ENCODE measurements at regions not wholly inside any gene's neighbourhood (a gene's known extent, or its start where the extent isn't known, plus 50 kb on each side); places are given as distances from the start of the nearest gene placed in this dataset.

- DNase-seq (no peak), ATAC-seq (ENCODE audit: low read depth) (no peak)
- no peak overlapping the region for H3K4me2 ChIP-seq (replicated peaks; ENCODE audit: low read depth, low read length, poor library complexity, severe bottlenecking)
- Mint-ChIP-seq H3K27me3 (no peaks in the 10 kb centered on the region), H3K4me3 (no peak overlapping the region), H3K4me1 (no peaks in the 10 kb centered on the region), H3K9me3 (ENCODE audit: insufficient read depth) (no peaks in the 10 kb centered on the region), H3K27ac (no peak overlapping the region)
- no peaks in the 10 kb centered on the region for H4K20me1 ChIP-seq (ENCODE audit: control insufficient read depth, insufficient read depth, low read length, poor library complexity, severe bottlenecking)
- no peak for TF ChIP-seq CTCF (IDR thresholded peaks at IDR 0.05)
- no peak for TF ChIP-seq EZH2 (IDR thresholded peaks at IDR 0.05; ENCODE audit: borderline replicate concordance, insufficient read depth, low read depth, low read length, poor library complexity, severe bottlenecking)
- H3K4me3 ChIP-seq (ENCODE audit: control extremely low read depth in 1 of 5, extremely low read depth in 1 of 5, insufficient read depth in 1 of 5, low read depth in 2 of 5, low read length in 4 of 5), result no peak overlapping the region
- CTCF ChIA-PET, result no interaction called here
- no peaks in the 10 kb centered on the region for H3K79me2 ChIP-seq (ENCODE audit: control insufficient read depth, insufficient read depth, low read length)
- no peaks in the 10 kb centered on the region for H3K27me3 ChIP-seq (replicated peaks in 1 of 4; ENCODE audit: control extremely low read depth in 1 of 4, control insufficient read depth in 3 of 4, insufficient read depth in 4 of 4, low read length in 3 of 4)
- H3K9me3 ChIP-seq (ENCODE audit: control extremely low read depth in 1 of 3, control insufficient read depth in 2 of 3, insufficient read depth in 1 of 3, low read length in 2 of 3), result peaks cover 0 to 3% (median 0%) of the 10 kb centered on the region in 3 donors
- intact Hi-C loops (cut with micrococcal nuclease), result no loop called here
- no peaks in the 10 kb centered on the region for H3K36me3 ChIP-seq (replicated peaks in 1 of 2; ENCODE audit: control extremely low read depth in 1 of 2, control insufficient read depth in 1 of 2, extremely low read depth in 1 of 2, insufficient read depth in 2 of 2, low read length in 1 of 2)
- H2AFZ ChIP-seq (ENCODE audit: insufficient read depth, low read depth, low read length, poor library complexity, severe bottlenecking), result no peak overlapping the region
- 83% methylated on average over 1 of the region's 4 CpGs for WGBS (ENCODE audit: insufficient coverage)
- POLR2A ChIA-PET, result no interaction called here
- no peaks in the 10 kb centered on the region for H3K4me1 ChIP-seq (ENCODE audit: control insufficient read depth in 2 of 2, insufficient read depth in 2 of 2, low read length in 2 of 2)
- H3K9ac ChIP-seq (ENCODE audit: low read length), result no peak overlapping the region
- no peak overlapping the region for H3K27ac ChIP-seq (ENCODE audit: low read length in 2 of 2)
Observed at GRCh38 chr1:238052496-238053266, 162.0 kb upstream of the ZP4 start.

- H3K27me3 Mint-ChIP-seq, result no peaks in the 10 kb centered on the region
- TF ChIP-seq EZH2 (IDR thresholded peaks at IDR 0.05; ENCODE audit: borderline replicate concordance, insufficient read depth, low read depth, low read length, poor library complexity, severe bottlenecking), result no peak
- no peak for TF ChIP-seq CTCF (IDR thresholded peaks at IDR 0.05)
- CTCF ChIA-PET, result no interaction called here
Observed at GRCh38 chr1:238029126-238029525, 138.4 kb upstream of the ZP4 start.

More at GRCh38 chr1:238029126-238029525, 138.4 kb upstream of the ZP4 start:
- Histone ChIP-seq H2AFZ (ENCODE audit: insufficient read depth, low read depth, low read length, poor library complexity, severe bottlenecking) (no peak overlapping the region), H3K9ac (ENCODE audit: low read length) (no peak overlapping the region), H3K27ac (ENCODE audit: low read length in 2 of 2) (no peak overlapping the region), H3K79me2 (ENCODE audit: control insufficient read depth, insufficient read depth, low read length) (no peaks in the 10 kb centered on the region), H3K36me3 (replicated peaks in 1 of 2; ENCODE audit: control extremely low read depth in 1 of 2, control insufficient read depth in 1 of 2, extremely low read depth in 1 of 2, insufficient read depth in 2 of 2, low read length in 1 of 2) (no peaks in the 10 kb centered on the region), H3K27me3 (replicated peaks in 1 of 4; ENCODE audit: control extremely low read depth in 1 of 4, control insufficient read depth in 3 of 4, insufficient read depth in 4 of 4, low read length in 3 of 4) (no peaks in the 10 kb centered on the region), H3K9me3 (ENCODE audit: control extremely low read depth in 1 of 3, control insufficient read depth in 2 of 3, insufficient read depth in 1 of 3, low read length in 2 of 3) (peaks cover 0 to 7% (median 3%) of the 10 kb centered on the region in 3 donors), H4K20me1 (ENCODE audit: control insufficient read depth, insufficient read depth, low read length, poor library complexity, severe bottlenecking) (no peaks in the 10 kb centered on the region), H3K4me2 (replicated peaks; ENCODE audit: low read depth, low read length, poor library complexity, severe bottlenecking) (no peak overlapping the region), H3K4me1 (ENCODE audit: control insufficient read depth in 2 of 2, insufficient read depth in 2 of 2, low read length in 2 of 2) (no peaks in the 10 kb centered on the region), H3K4me3 (ENCODE audit: control extremely low read depth in 1 of 5, extremely low read depth in 1 of 5, insufficient read depth in 1 of 5, low read depth in 2 of 5, low read length in 4 of 5) (no peak overlapping the region)
- DNase-seq, result no peak
- Mint-ChIP-seq H3K4me3 (no peak overlapping the region), H3K4me1 (no peaks in the 10 kb centered on the region), H3K27ac (no peak overlapping the region), H3K9me3 (ENCODE audit: insufficient read depth) (peaks cover 6% of the 10 kb centered on the region)
- ATAC-seq (ENCODE audit: low read depth), result no peak
- WGBS (ENCODE audit: insufficient coverage), result 88% methylated on average over 1 of the region's 1 CpG
- intact Hi-C loops (cut with micrococcal nuclease), result no loop called here
- POLR2A ChIA-PET, result no interaction called here

Measured in B cell (primary cell).